Upper lobe of left lung (tissue), 4 donors: ENCODE measurements at regions not wholly inside any gene's neighbourhood (a gene's known extent, or its start where the extent isn't known, plus 50 kb on each side); places are given as distances from the start of the nearest gene placed in this dataset.

Experiments used
- POLR2A ChIP-seq, 4 donors: fragments of 450-650 bp; IDR thresholded peaks; one replicate each; pipeline ENCODE4 v1.5.1; 2016 to 2017; ENCODE audit warnings: antibody characterized with exemption in 4 of 4, mild to moderate bottlenecking in 2 of 4
- TF ChIP-seq, protein P1 (sequence below), 6 experiments: fragments of 450-650 bp in 4 of 6; fragments of 200-600 bp in 2 of 6; sonication (generic) in 2 of 6; IDR thresholded peaks; one replicate each; pipeline ENCODE4 v1.5.1; 2016 to 2019; ENCODE audit warnings: antibody characterized with exemption in 6 of 6

DNA sequence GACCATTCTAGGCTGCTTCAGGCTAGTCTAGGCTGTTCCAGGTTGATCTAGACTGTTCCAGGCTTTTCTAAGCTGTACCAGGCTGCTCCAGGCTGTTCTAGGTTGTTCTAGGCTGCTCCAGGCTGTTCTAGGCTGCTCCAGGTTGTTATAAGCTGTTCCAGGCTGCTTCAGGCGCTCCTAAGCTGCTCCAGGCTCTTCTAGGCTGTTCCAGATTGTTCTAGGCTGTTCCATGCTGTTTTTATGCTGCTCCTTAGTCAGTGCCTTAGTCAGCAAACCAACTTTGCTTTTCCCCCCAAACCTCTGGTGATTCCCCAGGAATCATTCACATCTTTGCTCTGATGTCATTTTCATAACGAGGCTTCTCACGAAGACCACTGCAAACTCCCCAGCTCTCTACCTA is 171.4 kb upstream of the GALNT2 start:
- TF ChIP-seq, protein P1, sequence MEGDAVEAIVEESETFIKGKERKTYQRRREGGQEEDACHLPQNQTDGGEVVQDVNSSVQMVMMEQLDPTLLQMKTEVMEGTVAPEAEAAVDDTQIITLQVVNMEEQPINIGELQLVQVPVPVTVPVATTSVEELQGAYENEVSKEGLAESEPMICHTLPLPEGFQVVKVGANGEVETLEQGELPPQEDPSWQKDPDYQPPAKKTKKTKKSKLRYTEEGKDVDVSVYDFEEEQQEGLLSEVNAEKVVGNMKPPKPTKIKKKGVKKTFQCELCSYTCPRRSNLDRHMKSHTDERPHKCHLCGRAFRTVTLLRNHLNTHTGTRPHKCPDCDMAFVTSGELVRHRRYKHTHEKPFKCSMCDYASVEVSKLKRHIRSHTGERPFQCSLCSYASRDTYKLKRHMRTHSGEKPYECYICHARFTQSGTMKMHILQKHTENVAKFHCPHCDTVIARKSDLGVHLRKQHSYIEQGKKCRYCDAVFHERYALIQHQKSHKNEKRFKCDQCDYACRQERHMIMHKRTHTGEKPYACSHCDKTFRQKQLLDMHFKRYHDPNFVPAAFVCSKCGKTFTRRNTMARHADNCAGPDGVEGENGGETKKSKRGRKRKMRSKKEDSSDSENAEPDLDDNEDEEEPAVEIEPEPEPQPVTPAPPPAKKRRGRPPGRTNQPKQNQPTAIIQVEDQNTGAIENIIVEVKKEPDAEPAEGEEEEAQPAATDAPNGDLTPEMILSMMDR (IDR thresholded peaks at IDR 0.05): no peak
- TF ChIP-seq POLR2A (IDR thresholded peaks at IDR 0.05): no peak
